AG09309 (cell line): ENCODE measurements at regions not wholly inside any gene's neighbourhood (a gene's known extent, or its start where the extent isn't known, plus 50 kb on each side); places are given as distances from the start of the nearest gene placed in this dataset.

Source experiments
- DNase-seq: peaks from one replicate; pipeline ENCODE4 v3.0.0-alpha.2; 2010; ENCODE audit warnings: low read depth
- H3K4me3 ChIP-seq: 2 replicates; pipeline ENCODE4 v1.5.1; 2011; ENCODE audit warnings: mild to moderate bottlenecking, low read depth, low read length, moderate library complexity; ENCODE audit not compliant: control insufficient read depth
- TF ChIP-seq, protein P1 (sequence below): IDR thresholded peaks from 2 replicates; pipeline ENCODE4 v1.5.1; 2011; ENCODE audit warnings: mild to moderate bottlenecking, low read depth, low read length, inconsistent platforms; ENCODE audit not compliant: insufficient read depth, control insufficient read depth; ENCODE audit errors: missing control alignments

DNA sequence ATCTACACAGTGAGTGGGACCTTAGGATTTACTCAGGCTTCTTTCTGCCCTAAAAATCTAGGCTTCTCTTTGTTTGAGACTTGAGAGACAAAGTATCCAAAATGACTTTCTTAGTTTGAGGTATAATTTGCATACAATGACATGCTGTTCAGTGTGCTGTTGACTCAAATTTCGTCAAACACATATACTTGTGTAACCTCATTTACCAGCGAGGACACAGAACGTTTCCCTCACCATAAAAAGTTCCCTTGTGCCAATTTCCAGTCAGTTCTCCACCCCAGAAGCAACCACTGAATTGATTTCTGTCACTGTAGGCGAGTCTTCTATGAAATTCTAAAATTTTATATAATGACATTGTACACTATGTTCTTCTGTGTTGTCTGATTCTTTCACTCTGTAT lies 68.0 kb upstream of the MAF start:
- TF ChIP-seq, protein P1, sequence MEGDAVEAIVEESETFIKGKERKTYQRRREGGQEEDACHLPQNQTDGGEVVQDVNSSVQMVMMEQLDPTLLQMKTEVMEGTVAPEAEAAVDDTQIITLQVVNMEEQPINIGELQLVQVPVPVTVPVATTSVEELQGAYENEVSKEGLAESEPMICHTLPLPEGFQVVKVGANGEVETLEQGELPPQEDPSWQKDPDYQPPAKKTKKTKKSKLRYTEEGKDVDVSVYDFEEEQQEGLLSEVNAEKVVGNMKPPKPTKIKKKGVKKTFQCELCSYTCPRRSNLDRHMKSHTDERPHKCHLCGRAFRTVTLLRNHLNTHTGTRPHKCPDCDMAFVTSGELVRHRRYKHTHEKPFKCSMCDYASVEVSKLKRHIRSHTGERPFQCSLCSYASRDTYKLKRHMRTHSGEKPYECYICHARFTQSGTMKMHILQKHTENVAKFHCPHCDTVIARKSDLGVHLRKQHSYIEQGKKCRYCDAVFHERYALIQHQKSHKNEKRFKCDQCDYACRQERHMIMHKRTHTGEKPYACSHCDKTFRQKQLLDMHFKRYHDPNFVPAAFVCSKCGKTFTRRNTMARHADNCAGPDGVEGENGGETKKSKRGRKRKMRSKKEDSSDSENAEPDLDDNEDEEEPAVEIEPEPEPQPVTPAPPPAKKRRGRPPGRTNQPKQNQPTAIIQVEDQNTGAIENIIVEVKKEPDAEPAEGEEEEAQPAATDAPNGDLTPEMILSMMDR, result no peak
- no peak overlapping the region for H3K4me3 ChIP-seq
- no peak for DNase-seq

DNA sequence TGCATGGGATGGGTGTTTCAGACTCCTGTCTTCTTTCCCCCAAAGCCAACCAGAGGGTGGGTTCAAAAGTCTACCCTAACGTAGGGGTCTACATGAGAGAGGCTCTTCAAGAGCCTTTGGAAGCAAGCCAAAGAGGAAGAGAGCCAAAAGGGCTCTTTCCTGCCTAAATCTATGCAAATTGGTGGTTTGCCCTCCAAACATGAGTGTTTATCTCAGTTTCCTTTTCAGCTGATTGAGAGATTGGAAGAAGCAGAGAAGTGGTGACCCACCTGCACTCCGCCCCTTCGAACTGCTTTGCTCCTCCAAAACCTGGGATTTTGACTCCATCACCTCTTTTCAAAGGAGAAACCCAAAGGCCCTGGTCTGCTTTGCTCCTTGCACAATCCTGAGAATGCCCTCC lies 65.4 kb upstream of the MAF start:
- TF ChIP-seq, protein P1, result no peak
- DNase-seq, result no peak
- H3K4me3 ChIP-seq, result no peak overlapping the region

DNA sequence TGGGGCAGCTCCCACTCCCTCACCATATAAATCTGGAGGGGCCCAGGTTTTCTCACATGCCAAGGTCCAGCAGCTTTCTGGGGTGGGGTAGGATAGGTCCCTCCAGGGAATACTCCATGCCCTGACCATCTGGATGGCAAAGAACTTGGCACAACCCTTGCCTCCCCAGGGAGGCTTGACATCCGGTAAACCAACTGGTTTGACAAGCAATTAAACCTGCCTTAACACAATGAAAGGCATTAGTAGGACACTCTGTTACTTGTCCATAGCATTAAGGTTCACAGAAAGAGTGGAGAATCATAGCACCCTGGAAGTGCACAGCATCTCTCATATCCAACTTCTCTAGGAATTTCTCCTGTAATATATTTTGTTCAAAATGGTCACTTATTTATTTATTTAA lies 63.9 kb upstream of the MAF start:
- no peak for DNase-seq
- no peak overlapping the region for H3K4me3 ChIP-seq
- TF ChIP-seq, protein P1, result no peak

DNA sequence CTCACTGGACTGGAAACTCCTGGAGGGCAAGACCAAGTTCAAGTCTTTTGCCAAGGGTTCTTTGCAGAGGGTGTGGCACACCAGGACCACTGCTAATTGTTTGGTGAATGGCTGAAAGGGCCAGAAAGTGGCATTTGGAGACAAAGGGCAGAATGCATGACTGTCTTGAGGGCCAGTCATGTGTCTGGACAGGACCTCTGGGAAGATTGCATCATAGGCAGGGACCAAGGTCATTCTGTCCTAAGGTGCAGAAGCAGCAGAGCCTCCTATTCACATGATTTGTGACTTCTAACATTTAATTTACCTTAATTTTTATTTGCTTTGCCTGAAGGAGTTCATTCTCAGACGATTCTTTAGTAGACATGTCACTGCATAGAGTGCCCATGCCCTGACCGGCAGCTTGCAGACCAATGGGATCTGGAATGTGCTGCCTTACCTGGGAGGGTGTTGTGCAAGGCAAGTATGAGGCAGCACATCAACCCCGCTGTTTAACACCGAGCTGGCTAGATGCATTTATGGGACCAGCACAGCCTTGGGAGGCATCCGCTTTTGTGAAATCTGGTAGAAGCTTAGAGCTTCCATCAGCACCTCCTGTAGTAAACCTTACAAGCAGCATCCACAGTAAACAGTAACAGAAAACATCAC lies 62.3 kb upstream of the MAF start:
- TF ChIP-seq, protein P1, result no peak
- H3K4me3 ChIP-seq, result no peak overlapping the region
- DNase-seq, result no peak

DNA sequence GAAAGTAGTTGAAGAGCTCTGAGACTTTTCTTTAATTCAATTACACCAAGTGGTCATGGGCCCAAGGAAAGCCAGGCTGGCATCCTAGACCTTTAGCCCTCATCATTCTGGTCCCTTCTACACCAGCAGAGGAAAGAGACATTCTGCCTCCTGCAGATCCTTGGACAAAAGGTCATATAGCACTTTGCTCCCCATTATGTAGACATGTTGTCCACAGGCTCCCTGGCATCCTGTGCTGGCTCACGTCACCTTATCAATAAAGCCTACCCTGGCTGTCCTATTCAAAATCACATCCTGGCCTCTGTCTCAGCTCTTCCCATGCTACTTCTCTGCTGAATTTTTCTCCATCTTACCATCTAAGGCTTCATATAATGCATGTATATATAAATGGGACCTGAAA lies 61.6 kb upstream of the MAF start:
- TF ChIP-seq, protein P1, result no peak
- no peak for DNase-seq

DNA sequence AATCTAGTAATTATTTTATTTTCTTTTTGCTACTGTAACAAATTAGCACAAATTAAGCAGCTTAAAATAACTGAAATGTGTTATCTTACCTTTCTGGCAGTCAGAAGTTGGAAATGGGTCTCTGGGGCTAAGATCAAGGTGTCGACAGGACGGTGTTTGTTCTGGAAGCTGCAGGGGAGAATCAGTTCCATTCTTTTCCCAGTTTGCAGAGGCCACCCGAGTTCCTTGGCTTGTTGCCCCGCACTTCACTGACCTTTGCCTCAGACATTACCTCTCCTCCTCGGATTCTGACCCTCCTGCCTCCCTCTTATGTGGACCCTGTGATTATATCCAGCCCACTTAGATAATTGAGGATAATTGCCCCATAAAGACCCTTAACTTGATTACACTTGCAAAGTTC lies 61.0 kb upstream of the MAF start:
- TF ChIP-seq, protein P1, result no peak
- no peak for DNase-seq
- H3K4me3 ChIP-seq, result no peak overlapping the region

More for the DNA sequence above, 61.6 kb upstream of the MAF start:
- H3K4me3 ChIP-seq, result no peak overlapping the region
